GM23248 (cell line): ENCODE measurements at regions not wholly inside any gene's neighbourhood (a gene's known extent, or its start where the extent isn't known, plus 50 kb on each side); places are given as distances from the start of the nearest gene placed in this dataset.

Experiments
- DNase-seq: peaks from one replicate; pipeline ENCODE4 v3.0.0-alpha.2; 2015
- H2AFZ ChIP-seq: fragments of 200-600 bp; sonication (generic); 2 replicates; pipeline ENCODE4 v1.6.1; 2016; ENCODE audit warnings: antibody characterized with exemption
- H3F3A ChIP-seq: fragments of 200-600 bp; sonication (generic); 2 replicates; pipeline ENCODE4 v1.6.1; 2016; ENCODE audit warnings: mild to moderate bottlenecking, antibody characterized with exemption, mixed run types; ENCODE audit not compliant: insufficient read depth
- H3K27ac ChIP-seq: fragments of 200-600 bp; sonication (generic); 2 replicates; pipeline ENCODE4 v1.5.1; 2016; ENCODE audit warnings: mild to moderate bottlenecking
- H3K27me3 ChIP-seq: fragments of 200-600 bp; sonication (generic); replicated peaks from 2 replicates; pipeline ENCODE4 v1.6.1; 2016; ENCODE audit warnings: mild to moderate bottlenecking; ENCODE audit not compliant: insufficient read depth
- H3K36me3 ChIP-seq: fragments of 200-600 bp; sonication (generic); 2 replicates; pipeline ENCODE4 v1.6.1; 2016; ENCODE audit warnings: low read depth, mild to moderate bottlenecking
- H3K4me1 ChIP-seq: fragments of 200-600 bp; sonication (generic); 2 replicates; pipeline ENCODE4 v1.6.1; 2016; ENCODE audit warnings: mild to moderate bottlenecking; ENCODE audit not compliant: insufficient read depth
- H3K4me2 ChIP-seq: fragments of 200-600 bp; sonication (generic); one replicate; pipeline ENCODE4 v1.6.1; 2016; ENCODE audit warnings: mild to moderate bottlenecking; ENCODE audit not compliant: unreplicated experiment
- H3K4me3 ChIP-seq: fragments of 200-600 bp; sonication (generic); 2 replicates; pipeline ENCODE4 v1.5.1; 2016; ENCODE audit warnings: mild to moderate bottlenecking
- H3K79me2 ChIP-seq: fragments of 200-600 bp; sonication (generic); 2 replicates; pipeline ENCODE4 v1.6.1; 2016; ENCODE audit warnings: mild to moderate bottlenecking; ENCODE audit not compliant: insufficient read depth
- H3K9ac ChIP-seq: fragments of 200-600 bp; sonication (generic); 2 replicates; pipeline ENCODE4 v1.6.1; 2016; ENCODE audit warnings: mild to moderate bottlenecking
- H3K9me2 ChIP-seq: fragments of 200-600 bp; sonication (generic); 2 replicates; pipeline ENCODE4 v1.6.1; 2016; ENCODE audit warnings: mixed run types, mild to moderate bottlenecking, moderate library complexity; ENCODE audit not compliant: insufficient read depth
- H3K9me3 ChIP-seq: fragments of 200-600 bp; sonication (generic); one replicate; pipeline ENCODE4 v1.6.1; 2017; ENCODE audit warnings: low read depth
- H4K20me1 ChIP-seq: fragments of 200-600 bp; sonication (generic); 2 replicates; pipeline ENCODE4 v1.6.0; 2016; ENCODE audit not compliant: insufficient read depth
- EZH2 ChIP-seq: fragments of 200-600 bp; sonication (generic); IDR thresholded peaks from 2 replicates; pipeline ENCODE4 v1.6.1; 2018; ENCODE audit warnings: antibody characterized with exemption, mild to moderate bottlenecking; ENCODE audit not compliant: insufficient read depth, poor library complexity, severe bottlenecking
- EZH2phosphoT487 ChIP-seq: fragments of 200-600 bp; sonication (generic); IDR thresholded peaks from 2 replicates; pipeline ENCODE4 v1.6.1; 2018; ENCODE audit warnings: antibody characterized with exemption, moderate library complexity, mild to moderate bottlenecking, low read depth; ENCODE audit not compliant: insufficient read depth
- WGBS, 2 experiments: methylation state at CpG; one replicate each; pipeline ENCODE4 v1.1.6; 2015 to 2017; ENCODE audit warnings: low lambda C conversion rate in 2 of 2, low coverage in 1 of 2; ENCODE audit errors: missing lambda C conversion rate in 2 of 2; 5-methylcytosine and 5-hydroxymethylcytosine counted together
- in situ Hi-C: fragments of 300-500 bp; cut with MboI; formaldehyde crosslinking; loops from 2 replicates; pipeline ENCODE4 v1.15.0; 2020

GRCh38 chr6:125444006-125444923, 142.5 kb upstream of the HDDC2 start:
- Histone ChIP-seq H3K27ac (no peak overlapping the region), H3K4me1 (no peaks in the 10 kb centered on the region), H3K27me3 (no peaks in the 10 kb centered on the region), H3K36me3 (no peaks in the 10 kb centered on the region), H3K79me2 (no peaks in the 10 kb centered on the region), H3K9ac (no peak overlapping the region), H3K9me2 (no peaks in the 10 kb centered on the region), H3K4me3 (no peak overlapping the region), H3F3A (no peaks in the 10 kb centered on the region), H3K4me2 (no peak overlapping the region), H2AFZ (no peak overlapping the region), H3K9me3 (no peaks in the 10 kb centered on the region), H4K20me1 (no peaks in the 10 kb centered on the region)
- DNase-seq: no peak
- WGBS, 2 experiments: 7 to 11% methylated on average over 15 to 16 of the region's 16 CpGs
- in situ Hi-C loops: no loop called here
- TF ChIP-seq EZH2phosphoT487 (no peak), EZH2 (no peak)

GRCh38 chr6:125445054-125445453, 143.3 kb upstream of the HDDC2 start:
- H3K36me3 ChIP-seq: no peaks in the 10 kb centered on the region
- H3K27me3 ChIP-seq: no peaks in the 10 kb centered on the region
- no peak for DNase-seq
- no peaks in the 10 kb centered on the region for H3F3A ChIP-seq
- H3K9me2 ChIP-seq: no peaks in the 10 kb centered on the region
- H4K20me1 ChIP-seq: no peaks in the 10 kb centered on the region
- no peak overlapping the region for H3K4me3 ChIP-seq
- no peak overlapping the region for H3K4me2 ChIP-seq
- H3K4me1 ChIP-seq: no peaks in the 10 kb centered on the region
- H3K79me2 ChIP-seq: no peaks in the 10 kb centered on the region
- no peak overlapping the region for H2AFZ ChIP-seq
- no peak for TF ChIP-seq EZH2
- TF ChIP-seq EZH2phosphoT487: no peak
- WGBS, 2 experiments: 35 to 45% methylated on average over 8 of the region's 8 CpGs
- H3K9ac ChIP-seq: no peak overlapping the region
- H3K27ac ChIP-seq: no peak overlapping the region
- in situ Hi-C loops: no loop called here
- H3K9me3 ChIP-seq: no peaks in the 10 kb centered on the region

DNA sequence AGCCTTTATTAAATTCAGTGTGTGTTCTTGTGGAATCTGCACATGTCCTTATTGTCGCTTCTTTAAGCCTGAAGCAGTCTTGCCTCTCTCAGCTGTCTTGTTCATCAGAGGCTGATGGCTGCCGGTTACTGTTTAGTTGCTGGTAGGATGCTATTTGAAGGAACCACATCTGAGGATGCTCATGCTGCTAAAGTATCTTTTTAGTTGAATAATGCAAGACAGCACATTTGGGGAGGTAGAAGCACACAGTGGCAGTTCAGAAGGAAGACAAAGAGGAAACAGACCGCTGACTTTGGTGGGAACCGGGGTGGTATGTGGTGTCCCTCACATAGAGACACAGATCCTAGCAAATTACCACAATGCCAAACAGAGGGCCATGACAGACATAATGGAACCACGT, 144.2 kb upstream of the HDDC2 start:
- no peaks in the 10 kb centered on the region for H3K9me3 ChIP-seq
- 26 to 29% methylated on average over 5 of the region's 5 CpGs for WGBS, 2 experiments
- H3K4me2 ChIP-seq: no peak overlapping the region
- H3K4me1 ChIP-seq: no peaks in the 10 kb centered on the region
- H3K9ac ChIP-seq: no peak overlapping the region
- no peaks in the 10 kb centered on the region for H3K36me3 ChIP-seq
- no peak overlapping the region for H3K27ac ChIP-seq
- in situ Hi-C loops: no loop called here
- no peaks in the 10 kb centered on the region for H3K79me2 ChIP-seq
- H4K20me1 ChIP-seq: no peaks in the 10 kb centered on the region
- H3K27me3 ChIP-seq: no peaks in the 10 kb centered on the region
- no peak for DNase-seq
- TF ChIP-seq EZH2phosphoT487 (no peak), EZH2 (no peak)
- no peaks in the 10 kb centered on the region for H3K9me2 ChIP-seq
- H3K4me3 ChIP-seq: no peak overlapping the region
- no peak overlapping the region for H2AFZ ChIP-seq
- no peaks in the 10 kb centered on the region for H3F3A ChIP-seq

DNA sequence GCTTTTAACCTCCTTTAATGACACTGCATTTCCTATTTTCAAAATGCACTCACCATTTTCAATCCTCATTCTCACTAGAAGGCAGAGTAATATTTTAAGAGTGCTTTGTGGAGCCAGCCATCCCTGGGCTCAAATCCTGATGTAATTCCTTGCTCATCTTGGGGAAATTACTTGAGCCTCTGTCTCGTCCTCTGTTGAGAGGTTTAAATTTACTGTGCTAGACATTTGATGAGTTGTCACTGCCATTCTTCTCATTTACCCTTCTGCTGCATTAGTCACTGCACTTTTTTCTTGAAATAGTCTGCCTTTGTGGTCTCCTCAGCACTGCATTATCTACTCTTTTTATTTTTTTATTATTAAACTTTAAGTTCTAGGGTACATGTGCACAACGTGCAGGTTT, 150.0 kb upstream of the HDDC2 start:
- Histone ChIP-seq H3F3A (no peaks in the 10 kb centered on the region), H3K27me3 (no peaks in the 10 kb centered on the region), H3K9me3 (no peaks in the 10 kb centered on the region), H3K36me3 (no peaks in the 10 kb centered on the region), H3K9me2 (no peaks in the 10 kb centered on the region), H3K79me2 (no peaks in the 10 kb centered on the region), H3K9ac (no peak overlapping the region), H3K4me3 (no peak overlapping the region), H3K4me2 (no peak overlapping the region), H3K4me1 (no peaks in the 10 kb centered on the region), H3K27ac (no peak overlapping the region), H2AFZ (no peak overlapping the region), H4K20me1 (no peaks in the 10 kb centered on the region)
- 5 to 8% methylated on average over 2 of the region's 2 CpGs for WGBS, 2 experiments
- DNase-seq: no peak
- in situ Hi-C loops: no loop called here
- TF ChIP-seq EZH2 (no peak), EZH2phosphoT487 (no peak)

DNA sequence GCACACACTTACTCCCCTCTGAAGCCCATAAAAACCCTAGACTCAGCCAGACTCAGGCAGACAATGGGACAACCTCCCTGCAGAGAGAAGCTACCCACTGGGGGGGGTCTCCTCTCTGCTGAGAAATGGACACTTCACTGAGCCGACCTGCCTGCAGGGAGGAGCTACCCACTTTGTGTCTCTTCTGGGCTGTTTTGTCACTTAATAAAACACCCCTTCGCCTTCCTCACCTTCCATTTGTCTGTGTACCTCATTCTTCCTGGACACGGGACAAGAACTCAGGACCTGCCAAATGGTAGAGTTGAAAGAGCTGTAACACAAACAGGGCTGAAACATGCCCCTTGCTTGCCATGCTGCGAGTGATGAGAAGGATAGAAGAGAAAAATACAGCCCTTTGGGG, 151.7 kb upstream of the HDDC2 start:
- no peaks in the 10 kb centered on the region for H3F3A ChIP-seq
- no peak for DNase-seq
- H3K79me2 ChIP-seq: no peaks in the 10 kb centered on the region
- 12 to 13% methylated on average over 4 of the region's 4 CpGs for WGBS, 2 experiments
- H3K9me3 ChIP-seq: no peaks in the 10 kb centered on the region
- H3K4me1 ChIP-seq: no peaks in the 10 kb centered on the region
- H3K27me3 ChIP-seq: no peaks in the 10 kb centered on the region
- H3K27ac ChIP-seq: no peak overlapping the region
- H2AFZ ChIP-seq: no peak overlapping the region
- H3K36me3 ChIP-seq: no peaks in the 10 kb centered on the region
- no peak overlapping the region for H3K4me3 ChIP-seq
- H4K20me1 ChIP-seq: no peaks in the 10 kb centered on the region
- H3K9me2 ChIP-seq: no peaks in the 10 kb centered on the region
- TF ChIP-seq EZH2phosphoT487 (no peak), EZH2 (no peak)
- H3K9ac ChIP-seq: no peak overlapping the region
- in situ Hi-C loops: no loop called here
- no peak overlapping the region for H3K4me2 ChIP-seq
